HepG2 (cell line): ENCODE measurements at regions not wholly inside any gene's neighbourhood (a gene's known extent, or its start where the extent isn't known, plus 50 kb on each side); places are given as distances from the start of the nearest gene placed in this dataset.

Experiments used
- ATAC-seq: fragments of 200-7000 bp; cut with Tn5 transposase; 3 replicates; pipeline ENCODE4 v1.9.1; 2020; ENCODE audit warnings: mild to moderate bottlenecking, moderate library complexity
- BruUV-seq: library from RNA; stranded (reverse); fragments of 400-500 nt; replicated peaks from 2 replicates; lab custom pipeline; 2021; lab: Mats Ljungman, UMichigan
- CTCF ChIA-PET: fragments of 300-600 bp; formaldehyde crosslinking; extraction: SDS; loops from one replicate; lab custom pipeline; 2021; ENCODE audit warnings: low total read pairs, inconsistent platforms, low intra/inter-chr PET ratio; lab: Yijun Ruan, JAX
- POLR2A ChIA-PET: fragments of 350-600 bp; sonication (Branson Sonifier 250); formaldehyde crosslinking; loops from one replicate; lab custom pipeline; 2020; ENCODE audit warnings: antibody characterized with exemption, inconsistent platforms; lab: Yijun Ruan, JAX
- DNase-seq: peaks from one replicate; pipeline ENCODE4 v3.0.0-alpha.2; 2015; ENCODE audit warnings: low spot score
- FAIRE-seq: peaks from 3 replicates; lab custom pipeline; 2011; peaks lifted over from hg19 to GRCh38; lab: Jason Lieb, UNC
- H2AFZ ChIP-seq: one replicate; pipeline ENCODE4 v1.6.1; 2011; ENCODE audit warnings: low read length, inconsistent platforms
- H3K27ac ChIP-seq: fragments of 300-600 bp; 3 replicates; pipeline ENCODE4 v1.8.0; 2011; ENCODE audit warnings: mixed run types, mild to moderate bottlenecking, mixed read lengths, low read length, inconsistent platforms; ENCODE audit not compliant: insufficient read depth; ENCODE audit errors: extremely low read length
- H3K27me3 ChIP-seq, 2 experiments: fragments of 200-600 bp in 1 of 2; 2 replicates in 1 of 2; 3 replicates in 1 of 2; pipeline versions ENCODE4 v1.6.0 to v1.8.0; 2011; ENCODE audit warnings: low read length in 2 of 2, mild to moderate bottlenecking in 2 of 2, moderate library complexity in 2 of 2, inconsistent platforms in 1 of 2; ENCODE audit not compliant: insufficient read depth in 2 of 2, control insufficient read depth in 1 of 2
- H3K36me3 ChIP-seq, 2 experiments: fragments of 200-600 bp in 1 of 2; replicated peaks in 1 of 2; 2 replicates in 1 of 2; 3 replicates in 1 of 2; pipeline versions ENCODE4 v1.5.1 to v1.8.0; 2011; ENCODE audit warnings: low read length in 2 of 2, inconsistent platforms in 1 of 2; ENCODE audit not compliant: insufficient read depth in 2 of 2, control insufficient read depth in 1 of 2
- H3K4me1 ChIP-seq: 2 replicates; pipeline ENCODE4 v1.5.1; 2012; ENCODE audit warnings: low read length, inconsistent platforms; ENCODE audit not compliant: insufficient read depth
- H3K4me2 ChIP-seq: 2 replicates; pipeline ENCODE4 v1.6.0; 2011; ENCODE audit warnings: low read depth, low read length, inconsistent platforms
- H3K4me3 ChIP-seq, 3 experiments: fragments of 200-600 bp in 1 of 3; sonication (generic), shearing (Covaris generic) in 1 of 3; replicated peaks in 1 of 3; 2 replicates each; pipeline ENCODE4 v1.5.1; 2011 to 2016; ENCODE audit warnings: low read length in 3 of 3, inconsistent platforms in 2 of 3, low read depth in 2 of 3, mild to moderate bottlenecking in 2 of 3, control low read depth in 1 of 3, mixed read lengths in 1 of 3; ENCODE audit not compliant: insufficient read depth in 1 of 3
- H3K79me2 ChIP-seq: one replicate; pipeline ENCODE4 v1.6.1; 2011; ENCODE audit warnings: low read length, inconsistent platforms; ENCODE audit not compliant: insufficient read depth
- H3K9ac ChIP-seq: 2 replicates; pipeline ENCODE4 v1.6.0; 2011; ENCODE audit warnings: mild to moderate bottlenecking, low read depth, low read length, inconsistent platforms; ENCODE audit not compliant: insufficient read depth
- H3K9me3 ChIP-seq: 2 replicates; pipeline ENCODE4 v1.5.1; 2012; ENCODE audit warnings: mild to moderate bottlenecking, low read length
- H4K20me1 ChIP-seq: 2 replicates; pipeline ENCODE4 v1.6.0; 2011; ENCODE audit warnings: inconsistent platforms, mild to moderate bottlenecking, low read length, moderate library complexity; ENCODE audit not compliant: insufficient read depth
- CREM ChIP-seq, 2 experiments: sonication (generic) in 1 of 2; formaldehyde crosslinking in 1 of 2; IDR thresholded peaks; 2 replicates each; pipeline versions ENCODE4 v1.4.0 to v1.6.1; 2016 to 2020; ENCODE audit warnings: antibody characterized with exemption in 1 of 2, mild to moderate bottlenecking in 1 of 2, missing genetic modification reagents in 1 of 2
- HNF4G ChIP-seq, 2 experiments: sonication (generic) in 1 of 2; formaldehyde crosslinking in 1 of 2; IDR thresholded peaks; 2 replicates each; pipeline versions ENCODE4 v1.4.0 to v1.6.1; 2011 to 2020; ENCODE audit warnings: borderline replicate concordance in 2 of 2, low read depth in 2 of 2, mild to moderate bottlenecking in 2 of 2, low read length in 1 of 2, missing genetic modification reagents in 1 of 2, moderate library complexity in 1 of 2
- SMAD3 ChIP-seq: sonication (generic); formaldehyde crosslinking; IDR thresholded peaks from 2 replicates; pipeline ENCODE4 v1.4.0; 2020; ENCODE audit warnings: missing genetic modification reagents
- SOX13 ChIP-seq, 3 experiments: fragments of 450-650 bp in 1 of 3; sonication (generic) in 1 of 3; formaldehyde crosslinking in 1 of 3; IDR thresholded peaks in 2 of 3; conservative IDR thresholded peaks in 1 of 3; 2 replicates each; pipeline versions ENCODE4 v1.5.0 to v1.6.1; 2016 to 2020; ENCODE audit warnings: antibody characterized with exemption in 1 of 3, mild to moderate bottlenecking in 1 of 3, missing compliant biosample characterization in 1 of 3, missing genetic modification reagents in 1 of 3, moderate library complexity in 1 of 3
- SOX5 ChIP-seq: IDR thresholded peaks from 2 replicates; pipeline ENCODE4 v1.6.1; 2016; ENCODE audit warnings: borderline replicate concordance
- SOX6 ChIP-seq, 2 experiments: fragments of 450-650 bp in 1 of 2; sonication (generic) in 1 of 2; formaldehyde crosslinking in 1 of 2; IDR thresholded peaks; 2 replicates each; pipeline versions ENCODE4 v1.4.0 to v1.6.1; 2017 to 2020; ENCODE audit warnings: antibody characterized with exemption in 1 of 2, mild to moderate bottlenecking in 1 of 2, missing genetic modification reagents in 1 of 2
- ZMYM2 ChIP-seq: sonication (generic); formaldehyde crosslinking; IDR thresholded peaks from 2 replicates; pipeline ENCODE4 v1.8.0; 2022; ENCODE audit warnings: mild to moderate bottlenecking, missing genetic modification reagents
- WGBS: methylation state at CpG from one replicate; pipeline ENCODE4 v1.1.6; 2017; ENCODE audit warnings: low lambda C conversion rate; 5-methylcytosine and 5-hydroxymethylcytosine counted together
- in situ Hi-C: cut with HindIII; loops from 2 replicates; pipeline ENCODE4 v1.10.0; 2017; ENCODE audit warnings: low pct_unique_long_range_greater_than_20kb; ENCODE audit not compliant: extremely low pct_ligation_motif_present
- intact Hi-C: fragments of 100-400 bp; cut with micrococcal nuclease; formaldehyde crosslinking; loops from one replicate; pipeline ENCODE4 v1.10.0; 2022; ENCODE audit not compliant: unreplicated experiment
- TF ChIP-seq, protein P1 (sequence below): fragments of 450-650 bp; IDR thresholded peaks from 2 replicates; pipeline ENCODE4 v1.6.1; 2016

DNA sequence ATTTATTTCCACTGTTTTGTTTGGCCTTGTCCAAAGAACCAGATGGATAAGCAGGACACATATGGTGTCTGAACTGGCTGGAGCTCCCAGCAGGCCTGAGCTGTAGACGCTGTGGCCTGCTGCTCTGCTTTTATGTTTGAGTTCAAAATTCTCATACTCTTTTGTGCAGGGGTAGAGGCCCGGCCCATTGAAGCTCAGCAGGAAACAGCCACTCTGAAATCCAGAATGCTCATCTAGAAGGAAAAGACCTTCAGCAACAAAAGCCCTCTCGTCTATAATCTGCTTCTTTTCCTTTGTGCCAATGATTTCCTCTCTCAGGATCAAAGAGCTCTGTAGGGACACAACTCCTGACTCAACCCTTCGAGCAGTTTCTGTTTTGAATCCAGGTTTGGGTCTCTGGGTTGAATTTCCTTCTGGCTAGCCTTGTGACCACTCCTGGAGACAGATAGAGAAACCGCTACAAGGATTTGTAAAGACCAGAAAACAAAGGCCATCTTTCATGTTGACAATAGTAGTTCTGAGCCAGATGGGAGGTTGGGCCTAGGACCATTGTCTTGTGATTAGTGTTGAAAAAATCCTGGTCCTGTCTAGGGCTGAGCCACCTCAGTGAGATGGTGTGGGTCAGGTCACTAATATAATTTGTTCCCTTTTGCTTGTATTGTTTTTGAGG, 446.7 kb downstream of the BCKDHB start:
- Histone ChIP-seq H3K4me2 (peak overlapping the region; percentile 40), H4K20me1 (no peaks in the 10 kb centered on the region), H3K9me3 (no peaks in the 10 kb centered on the region), H3K9ac (no peak overlapping the region), H2AFZ (no peak overlapping the region), H3K27ac (no peak overlapping the region), H3K4me1 (no peaks in the 10 kb centered on the region), H3K27me3 (no peaks in the 10 kb centered on the region), H3K36me3 (no peaks in the 10 kb centered on the region), H3K4me3 (no peak overlapping the region; a peak in 1 of 6 replicates), H3K79me2 (no peaks in the 10 kb centered on the region)
- intact Hi-C loops = no loop called here
- no peak for FAIRE-seq
- 10% methylated on average over 4 of the region's 5 CpGs for WGBS
- ATAC-seq = peak; percentile 76
- ChIA-PET CTCF (no interaction called here), POLR2A (no interaction called here)
- in situ Hi-C loops = no loop called here
- TF ChIP-seq SOX6 (IDR thresholded peaks at IDR 0.05) (no peak), SOX6 (CRISPR knock-in tag; IDR thresholded peaks at IDR 0.05) (0 out of 2 replicates have a peak, but pooled peaks have one; percentile 14), HNF4G (IDR thresholded peaks at IDR 0.05; ENCODE audit: borderline replicate concordance, low read depth, low read length) (no peak), HNF4G (CRISPR knock-in tag; IDR thresholded peaks at IDR 0.05; ENCODE audit: borderline replicate concordance, low read depth) (no peak), SOX13 (IDR thresholded peaks at IDR 0.05) (no peak), SOX13 (CRISPR knock-in tag; conservative IDR thresholded peaks at IDR 0.05 in 1 of 2, IDR thresholded peaks at IDR 0.05 in 1 of 2) (peak in 1 of 2 experiments; percentile 20; a peak in 1 of 4 replicates)
- no TSS peak for BruUV-seq
- DNase-seq = no peak

DNA sequence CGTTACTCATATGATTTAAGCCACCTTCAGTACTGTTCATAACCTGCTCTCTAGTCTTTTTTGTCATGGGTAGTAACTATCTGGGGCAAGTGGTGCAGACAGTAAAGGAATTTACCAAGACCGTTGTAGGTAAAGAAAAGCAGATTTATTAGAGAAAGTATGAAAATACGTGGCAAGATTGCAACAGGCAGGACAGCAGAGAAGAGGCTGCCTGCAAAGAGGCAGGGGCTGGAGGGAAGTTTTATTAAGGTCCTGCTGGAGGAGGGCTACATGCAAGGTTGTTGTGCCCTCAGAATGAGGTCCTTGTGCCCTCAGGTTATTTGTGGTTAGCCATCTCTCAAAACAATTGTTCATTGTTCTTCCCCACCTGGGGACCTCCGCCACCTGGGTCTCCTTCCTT, 444.3 kb downstream of the BCKDHB start:
- H2AFZ ChIP-seq = no peak overlapping the region
- TF ChIP-seq, protein P1, sequence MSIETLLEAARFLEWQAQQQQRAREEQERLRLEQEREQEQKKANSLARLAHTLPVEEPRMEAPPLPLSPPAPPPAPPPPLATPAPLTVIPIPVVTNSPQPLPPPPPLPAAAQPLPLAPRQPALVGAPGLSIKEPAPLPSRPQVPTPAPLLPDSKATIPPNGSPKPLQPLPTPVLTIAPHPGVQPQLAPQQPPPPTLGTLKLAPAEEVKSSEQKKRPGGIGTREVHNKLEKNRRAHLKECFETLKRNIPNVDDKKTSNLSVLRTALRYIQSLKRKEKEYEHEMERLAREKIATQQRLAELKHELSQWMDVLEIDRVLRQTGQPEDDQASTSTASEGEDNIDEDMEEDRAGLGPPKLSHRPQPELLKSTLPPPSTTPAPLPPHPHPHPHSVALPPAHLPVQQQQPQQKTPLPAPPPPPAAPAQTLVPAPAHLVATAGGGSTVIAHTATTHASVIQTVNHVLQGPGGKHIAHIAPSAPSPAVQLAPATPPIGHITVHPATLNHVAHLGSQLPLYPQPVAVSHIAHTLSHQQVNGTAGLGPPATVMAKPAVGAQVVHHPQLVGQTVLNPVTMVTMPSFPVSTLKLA = no peak
- no peak for TF ChIP-seq ZMYM2 (CRISPR knock-in tag)
- no peak for TF ChIP-seq SMAD3 (CRISPR knock-in tag)
- no peak for TF ChIP-seq SOX5 (CRISPR knock-in tag)
- no peak for TF ChIP-seq CREM (IDR thresholded peaks at IDR 0.05)
- no peak for TF ChIP-seq CREM (CRISPR knock-in tag; IDR thresholded peaks at IDR 0.05)
- TF ChIP-seq, all 625 proteins: peak for 0
- DNase-seq = no peak
- Histone ChIP-seq H3K27me3 (no peaks in the 10 kb centered on the region), H3K27ac (no peak overlapping the region), H3K79me2 (no peaks in the 10 kb centered on the region), H3K4me2 (no peak overlapping the region), H3K9me3 (no peaks in the 10 kb centered on the region), H3K36me3 (no peaks in the 10 kb centered on the region), H3K4me3 (no peak overlapping the region), H3K4me1 (no peaks in the 10 kb centered on the region), H4K20me1 (no peaks in the 10 kb centered on the region), H3K9ac (no peak overlapping the region)
- no peak for ATAC-seq
- ChIA-PET POLR2A (no interaction called here), CTCF (no interaction called here)
- no TSS peak for BruUV-seq
- in situ Hi-C loops (no loop called here), intact Hi-C loops (no loop called here)
- 18% methylated on average over 4 of the region's 4 CpGs for WGBS
- FAIRE-seq = no peak
